22Rv1 (cell line): ENCODE measurements at regions not wholly inside any gene's neighbourhood (a gene's known extent, or its start where the extent isn't known, plus 50 kb on each side); places are given as distances from the start of the nearest gene placed in this dataset.

Experiments used
- ZFX ChIP-seq: fragments of 450-650 bp; IDR thresholded peaks from 2 replicates; pipeline ENCODE4 v1.6.1; 2017; ENCODE audit warnings: antibody characterized with exemption, borderline replicate concordance
- TF ChIP-seq, protein P1 (sequence below): fragments of 450-650 bp; IDR thresholded peaks from 2 replicates; pipeline ENCODE4 v1.5.1; 2017; ENCODE audit warnings: mild to moderate bottlenecking

GRCh38 chr2:144268036-144268678 is 251.8 kb downstream of the ZEB2 start:
- TF ChIP-seq ZFX: no peak
- TF ChIP-seq, protein P1, sequence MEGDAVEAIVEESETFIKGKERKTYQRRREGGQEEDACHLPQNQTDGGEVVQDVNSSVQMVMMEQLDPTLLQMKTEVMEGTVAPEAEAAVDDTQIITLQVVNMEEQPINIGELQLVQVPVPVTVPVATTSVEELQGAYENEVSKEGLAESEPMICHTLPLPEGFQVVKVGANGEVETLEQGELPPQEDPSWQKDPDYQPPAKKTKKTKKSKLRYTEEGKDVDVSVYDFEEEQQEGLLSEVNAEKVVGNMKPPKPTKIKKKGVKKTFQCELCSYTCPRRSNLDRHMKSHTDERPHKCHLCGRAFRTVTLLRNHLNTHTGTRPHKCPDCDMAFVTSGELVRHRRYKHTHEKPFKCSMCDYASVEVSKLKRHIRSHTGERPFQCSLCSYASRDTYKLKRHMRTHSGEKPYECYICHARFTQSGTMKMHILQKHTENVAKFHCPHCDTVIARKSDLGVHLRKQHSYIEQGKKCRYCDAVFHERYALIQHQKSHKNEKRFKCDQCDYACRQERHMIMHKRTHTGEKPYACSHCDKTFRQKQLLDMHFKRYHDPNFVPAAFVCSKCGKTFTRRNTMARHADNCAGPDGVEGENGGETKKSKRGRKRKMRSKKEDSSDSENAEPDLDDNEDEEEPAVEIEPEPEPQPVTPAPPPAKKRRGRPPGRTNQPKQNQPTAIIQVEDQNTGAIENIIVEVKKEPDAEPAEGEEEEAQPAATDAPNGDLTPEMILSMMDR: no peak
